HG03442 (cell line): ENCODE measurements at regions not wholly inside any gene's neighbourhood (a gene's known extent, or its start where the extent isn't known, plus 50 kb on each side); places are given as distances from the start of the nearest gene placed in this dataset.
A peak's percentile ranks its signal among the peaks of the same experiment; 100 is the strongest.
"Not testable (repeated sequence)": the region's sequence is repeated elsewhere in the genome, so short reads cannot be mapped to it uniquely, and the experiment has no call there.

Experiments used
- ATAC-seq: cut with Tn5 transposase; IDR thresholded peaks from one replicate; pipeline ENCODE4 v1.9.1; 2021; ENCODE audit warnings: mild to moderate bottlenecking, moderate library complexity; ENCODE audit not compliant: unreplicated experiment

GRCh38 chr6:30832864-30833263 is 51.5 kb upstream of the DDR1 start:
- ATAC-seq = no peak

GRCh38 chr6:30830438-30830837 is 53.9 kb upstream of the DDR1 start:
- ATAC-seq = no peak

- no peak for ATAC-seq
These were observed 54.6 kb upstream of the DDR1 start for GRCh38 chr6:30829639-30830255.

GRCh38 chr6:30829033-30829432 is 55.3 kb upstream of the DDR1 start:
- no peak for ATAC-seq

GRCh38 chr6:30828027-30828962 is 56.0 kb upstream of the DDR1 start:
- ATAC-seq = no peak

GRCh38 chr6:30826961-30827342 is 57.4 kb upstream of the DDR1 start:
- no peak for ATAC-seq

- ATAC-seq = no peak
These were observed 59.6 kb upstream of the DDR1 start for GRCh38 chr6:30824698-30825097.

- ATAC-seq = no peak
These were observed 60.8 kb upstream of the DDR1 start for GRCh38 chr6:30823534-30823865.

GRCh38 chr6:30821862-30822784 is 62.2 kb upstream of the DDR1 start:
- ATAC-seq = no peak

- ATAC-seq = no peak
These were observed 64.1 kb upstream of the DDR1 start for GRCh38 chr6:30820193-30820592.

GRCh38 chr6:30819297-30819917 is 64.9 kb upstream of the DDR1 start:
- no peak for ATAC-seq

GRCh38 chr6:30818391-30818841 is 65.9 kb upstream of the DDR1 start:
- ATAC-seq = no peak

GRCh38 chr6:30816791-30817739 is 67.3 kb upstream of the DDR1 start:
- no peak for ATAC-seq

- ATAC-seq = not testable (repeated sequence)
These were observed 68.0 kb upstream of the DDR1 start for GRCh38 chr6:30816296-30816695.

- ATAC-seq = not testable (repeated sequence)
These were observed 69.1 kb upstream of the DDR1 start for GRCh38 chr6:30815041-30815742.

- no peak for ATAC-seq
These were observed 69.9 kb upstream of the DDR1 start for GRCh38 chr6:30814146-30815040.

GRCh38 chr6:30813631-30814145 is 69.3 kb upstream of the IER3 start:
- no peak for ATAC-seq

GRCh38 chr6:30810813-30811339 is 66.5 kb upstream of the IER3 start:
- peak; percentile 92 for ATAC-seq
